ENCODE measurements at regions not wholly inside any gene's neighbourhood (a gene's known extent, or its start where the extent isn't known, plus 50 kb on each side); places are given as distances from the start of the nearest gene placed in this dataset.
"Not testable (repeated sequence)": the region's sequence is repeated elsewhere in the genome, so short reads cannot be mapped to it uniquely, and the experiment has no call there.

- no peak for DNase-seq (ENCODE audit: low spot score)
Observed at GRCh38 chr5:168126606-168127005, 164.8 kb upstream of the WWC1 start.

GRCh38 chr5:168128111-168128510, 163.3 kb upstream of the WWC1 start:
- no peak for DNase-seq (ENCODE audit: low spot score)

- no peak for DNase-seq (ENCODE audit: low spot score)
Observed at GRCh38 chr5:168128557-168128956, 162.9 kb upstream of the WWC1 start.

GRCh38 chr5:168131519-168131918, 159.9 kb upstream of the WWC1 start:
- DNase-seq (ENCODE audit: low spot score) = no peak

- peak; percentile 73 for DNase-seq (ENCODE audit: low spot score)
Observed at GRCh38 chr5:168132241-168132641, 159.2 kb upstream of the WWC1 start.

- DNase-seq (ENCODE audit: low spot score) = no peak
Observed at GRCh38 chr5:168135897-168136296, 155.5 kb upstream of the WWC1 start.

GRCh38 chr5:168136340-168136739, 155.1 kb upstream of the WWC1 start:
- DNase-seq (ENCODE audit: low spot score) = no peak

- no peak for DNase-seq (ENCODE audit: low spot score)
Observed at GRCh38 chr5:168137265-168137664, 154.2 kb upstream of the WWC1 start.

GRCh38 chr5:168140241-168140640, 151.2 kb upstream of the WWC1 start:
- DNase-seq (ENCODE audit: low spot score) = no peak

GRCh38 chr5:168142402-168142801, 149.0 kb upstream of the WWC1 start:
- DNase-seq (ENCODE audit: low spot score) = no peak

- not testable (repeated sequence) for DNase-seq (ENCODE audit: low spot score)
Observed at GRCh38 chr5:168143521-168143920, 147.9 kb upstream of the WWC1 start.

- no peak for DNase-seq (ENCODE audit: low spot score)
Observed at GRCh38 chr5:168147106-168147505, 144.3 kb upstream of the WWC1 start.

GRCh38 chr5:168147568-168148360, 143.7 kb upstream of the WWC1 start:
- DNase-seq (ENCODE audit: low spot score) = no peak

- no peak for DNase-seq (ENCODE audit: low spot score)
Observed at GRCh38 chr5:168151041-168151440, 140.4 kb upstream of the WWC1 start.

- peak; percentile 24 for DNase-seq (ENCODE audit: low spot score)
Observed at GRCh38 chr5:168152660-168153059, 138.8 kb upstream of the WWC1 start.

GRCh38 chr5:168153263-168153875, 138.1 kb upstream of the WWC1 start:
- DNase-seq (ENCODE audit: low spot score) = peak; percentile 18

GRCh38 chr5:168153876-168154270, 137.6 kb upstream of the WWC1 start:
- DNase-seq (ENCODE audit: low spot score) = peak; percentile 24

- DNase-seq (ENCODE audit: low spot score) = no peak
Observed at GRCh38 chr5:168155585-168155984, 135.9 kb upstream of the WWC1 start.

- DNase-seq (ENCODE audit: low spot score) = no peak
Observed at GRCh38 chr5:168156170-168156569, 135.3 kb upstream of the WWC1 start.

- DNase-seq (ENCODE audit: low spot score) = no peak
Observed at GRCh38 chr5:168157141-168157540, 134.3 kb upstream of the WWC1 start.

GRCh38 chr5:168159425-168159824, 132.0 kb upstream of the WWC1 start:
- DNase-seq (ENCODE audit: low spot score) = no peak

- DNase-seq (ENCODE audit: low spot score) = no peak
Observed at GRCh38 chr5:168162464-168162863, 129.0 kb upstream of the WWC1 start.

- no peak for DNase-seq (ENCODE audit: low spot score)
Observed at GRCh38 chr5:168163966-168164365, 127.5 kb upstream of the WWC1 start.

Data from GM03348 (cell line).